ENCODE measurements at regions not wholly inside any gene's neighbourhood (a gene's known extent, or its start where the extent isn't known, plus 50 kb on each side); places are given as distances from the start of the nearest gene placed in this dataset.
"Not testable (repeated sequence)": the region's sequence is repeated elsewhere in the genome, so short reads cannot be mapped to it uniquely, and the experiment has no call there.

GRCh38 chr7:76859933-76860332, 172.2 kb downstream of the SPDYE17 start:
- H3K9me3 Mint-ChIP-seq (ENCODE audit: unreplicated experiment); H3K27ac Mint-ChIP-seq (ENCODE audit: low read depth, unreplicated experiment); H3K4me3 Mint-ChIP-seq (ENCODE audit: unreplicated experiment); POLR2A ChIA-PET; intact Hi-C loops (cut with micrococcal nuclease); H3K36me3 Mint-ChIP-seq (ENCODE audit: insufficient read depth, unreplicated experiment); BruUV-seq (replicated peaks); H3K4me1 Mint-ChIP-seq (ENCODE audit: insufficient read depth, unreplicated experiment); CTCF ChIA-PET; DNase-seq (ENCODE audit: unreplicated experiment): not testable (repeated sequence)
- peaks cover 73% of the 10 kb centered on the region for H3K27me3 Mint-ChIP-seq (ENCODE audit: insufficient read depth, unreplicated experiment)

- H3K27ac Mint-ChIP-seq (ENCODE audit: low read depth, unreplicated experiment); CTCF ChIA-PET; H3K4me1 Mint-ChIP-seq (ENCODE audit: insufficient read depth, unreplicated experiment); H3K4me3 Mint-ChIP-seq (ENCODE audit: unreplicated experiment); POLR2A ChIA-PET; intact Hi-C loops (cut with micrococcal nuclease); BruUV-seq (replicated peaks); H3K9me3 Mint-ChIP-seq (ENCODE audit: unreplicated experiment); H3K36me3 Mint-ChIP-seq (ENCODE audit: insufficient read depth, unreplicated experiment); DNase-seq (ENCODE audit: unreplicated experiment): not testable (repeated sequence)
- H3K27me3 Mint-ChIP-seq (ENCODE audit: insufficient read depth, unreplicated experiment): peaks cover 50% of the 10 kb centered on the region
Observed at GRCh38 chr7:76854631-76855030, 177.5 kb downstream of the SPDYE17 start.

- H3K27me3 Mint-ChIP-seq (ENCODE audit: insufficient read depth, unreplicated experiment): peaks cover 45% of the 10 kb centered on the region
- H3K36me3 Mint-ChIP-seq (ENCODE audit: insufficient read depth, unreplicated experiment); H3K4me1 Mint-ChIP-seq (ENCODE audit: insufficient read depth, unreplicated experiment); H3K4me3 Mint-ChIP-seq (ENCODE audit: unreplicated experiment); intact Hi-C loops (cut with micrococcal nuclease); H3K27ac Mint-ChIP-seq (ENCODE audit: low read depth, unreplicated experiment); CTCF ChIA-PET; H3K9me3 Mint-ChIP-seq (ENCODE audit: unreplicated experiment); DNase-seq (ENCODE audit: unreplicated experiment); POLR2A ChIA-PET; BruUV-seq (replicated peaks): not testable (repeated sequence)
Observed at GRCh38 chr7:76852787-76853584, 179.2 kb downstream of the SPDYE17 start.

DNA sequence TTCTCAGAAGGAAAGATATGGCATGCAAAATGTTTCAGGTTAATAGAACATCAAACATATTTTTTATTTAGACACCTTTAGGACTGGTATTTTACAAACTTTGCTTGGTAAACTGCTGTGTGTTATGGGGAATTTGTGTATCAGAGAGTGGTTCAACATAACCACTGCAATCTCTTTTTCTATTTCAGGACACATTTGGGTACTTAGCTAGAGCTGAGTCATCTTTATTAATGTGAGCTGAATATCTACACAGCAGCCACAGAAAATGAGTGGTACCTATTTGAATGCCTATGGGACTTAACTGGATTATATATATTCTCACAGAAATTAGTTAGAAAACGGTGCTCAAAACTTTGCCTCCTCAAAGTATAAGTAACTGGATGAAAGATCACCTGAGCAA, 179.8 kb downstream of the SPDYE17 start:
- CTCF ChIA-PET; BruUV-seq (replicated peaks); H3K4me3 Mint-ChIP-seq (ENCODE audit: unreplicated experiment); intact Hi-C loops (cut with micrococcal nuclease); DNase-seq (ENCODE audit: unreplicated experiment); H3K36me3 Mint-ChIP-seq (ENCODE audit: insufficient read depth, unreplicated experiment); H3K4me1 Mint-ChIP-seq (ENCODE audit: insufficient read depth, unreplicated experiment); H3K9me3 Mint-ChIP-seq (ENCODE audit: unreplicated experiment); POLR2A ChIA-PET; H3K27ac Mint-ChIP-seq (ENCODE audit: low read depth, unreplicated experiment): not testable (repeated sequence)
- H3K27me3 Mint-ChIP-seq (ENCODE audit: insufficient read depth, unreplicated experiment): peaks cover 51% of the 10 kb centered on the region

DNA sequence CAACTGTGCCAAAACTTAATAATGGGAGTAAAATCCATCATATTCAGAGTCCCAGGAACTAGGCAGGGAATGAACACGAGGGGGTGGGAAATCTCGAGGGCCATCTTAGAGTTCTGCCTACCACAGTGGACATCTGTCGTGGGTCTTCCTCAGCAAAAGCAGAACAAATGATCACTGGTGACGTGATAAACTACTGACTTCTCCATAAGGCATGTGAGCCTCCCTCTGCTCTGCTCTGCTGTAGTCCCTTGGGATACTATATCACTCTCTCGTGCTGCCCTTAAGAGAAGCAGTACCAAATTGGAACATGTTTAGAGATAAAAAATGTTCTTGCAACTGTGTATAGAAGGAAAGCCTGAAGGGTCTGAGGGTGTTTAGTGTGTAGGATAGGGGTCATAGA, 180.5 kb downstream of the SPDYE17 start:
- BruUV-seq (replicated peaks); intact Hi-C loops (cut with micrococcal nuclease); POLR2A ChIA-PET; H3K4me3 Mint-ChIP-seq (ENCODE audit: unreplicated experiment); DNase-seq (ENCODE audit: unreplicated experiment); CTCF ChIA-PET; H3K36me3 Mint-ChIP-seq (ENCODE audit: insufficient read depth, unreplicated experiment); H3K27ac Mint-ChIP-seq (ENCODE audit: low read depth, unreplicated experiment); H3K9me3 Mint-ChIP-seq (ENCODE audit: unreplicated experiment); H3K4me1 Mint-ChIP-seq (ENCODE audit: insufficient read depth, unreplicated experiment): not testable (repeated sequence)
- H3K27me3 Mint-ChIP-seq (ENCODE audit: insufficient read depth, unreplicated experiment): peaks cover 47% of the 10 kb centered on the region

DNA sequence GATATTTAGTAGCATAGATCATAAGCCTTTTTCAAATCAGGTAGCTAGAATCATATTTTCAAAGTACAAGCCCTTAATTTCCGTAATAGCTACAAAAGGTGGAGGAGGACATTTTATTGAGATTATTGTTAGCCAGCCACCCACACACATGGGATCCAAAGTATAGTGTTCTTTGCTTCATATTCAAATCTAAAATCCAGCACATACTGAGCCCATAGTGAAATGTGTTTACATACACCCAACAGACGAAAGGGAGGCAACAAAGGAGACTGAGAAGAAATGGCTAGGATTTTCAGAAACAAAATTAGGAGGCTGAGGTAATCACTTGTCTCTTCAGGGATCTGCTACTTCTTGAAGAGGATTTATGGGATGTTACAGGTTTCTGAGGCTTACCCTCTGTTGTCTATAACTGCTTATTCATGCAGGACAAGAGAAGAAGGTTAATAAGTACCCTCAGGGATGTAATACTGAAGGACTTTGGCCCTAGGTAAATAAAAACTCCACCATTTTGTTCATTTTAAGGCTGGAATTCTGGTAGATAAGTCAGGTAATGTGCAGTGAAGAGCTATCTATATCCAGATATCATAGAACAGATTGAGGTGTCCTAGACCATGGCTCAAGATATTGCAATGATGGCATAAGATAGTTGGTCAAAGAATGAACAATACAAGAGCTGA, 182.1 kb downstream of the SPDYE17 start:
- not testable (repeated sequence) for H3K4me1 Mint-ChIP-seq (ENCODE audit: insufficient read depth, unreplicated experiment); BruUV-seq (replicated peaks); H3K4me3 Mint-ChIP-seq (ENCODE audit: unreplicated experiment)

DNA sequence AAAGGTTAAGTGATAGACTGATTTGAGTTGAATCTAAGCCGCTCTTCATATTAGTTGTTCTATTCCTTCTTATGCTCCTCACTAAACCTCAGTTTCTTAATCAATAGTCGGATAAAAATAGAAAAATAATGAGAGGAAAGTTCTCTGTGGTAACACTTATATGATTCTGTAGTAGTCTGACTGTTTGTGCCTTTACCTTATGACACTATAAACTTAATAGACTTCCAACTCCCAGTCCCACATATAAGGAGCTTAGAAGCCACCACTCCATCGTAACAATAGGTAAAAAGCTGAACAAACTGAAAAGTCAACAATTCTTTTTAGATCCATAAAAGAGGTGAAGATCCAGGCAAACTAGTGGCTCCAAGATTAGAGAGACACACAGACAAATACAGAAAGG, 192.3 kb downstream of the SPDYE17 start:
- intact Hi-C loops (cut with micrococcal nuclease); H3K4me3 Mint-ChIP-seq (ENCODE audit: unreplicated experiment); DNase-seq (ENCODE audit: unreplicated experiment); H3K27ac Mint-ChIP-seq (ENCODE audit: low read depth, unreplicated experiment); CTCF ChIA-PET; BruUV-seq (replicated peaks); H3K36me3 Mint-ChIP-seq (ENCODE audit: insufficient read depth, unreplicated experiment); H3K9me3 Mint-ChIP-seq (ENCODE audit: unreplicated experiment); H3K4me1 Mint-ChIP-seq (ENCODE audit: insufficient read depth, unreplicated experiment); POLR2A ChIA-PET: not testable (repeated sequence)
- H3K27me3 Mint-ChIP-seq (ENCODE audit: insufficient read depth, unreplicated experiment): peaks cover 29% of the 10 kb centered on the region

More for the DNA sequence above, 182.1 kb downstream of the SPDYE17 start:
- H3K9me3 Mint-ChIP-seq (ENCODE audit: unreplicated experiment); intact Hi-C loops (cut with micrococcal nuclease); CTCF ChIA-PET; H3K27ac Mint-ChIP-seq (ENCODE audit: low read depth, unreplicated experiment); DNase-seq (ENCODE audit: unreplicated experiment); POLR2A ChIA-PET; H3K36me3 Mint-ChIP-seq (ENCODE audit: insufficient read depth, unreplicated experiment): not testable (repeated sequence)
- H3K27me3 Mint-ChIP-seq (ENCODE audit: insufficient read depth, unreplicated experiment): peaks cover 31% of the 10 kb centered on the region

DNA sequence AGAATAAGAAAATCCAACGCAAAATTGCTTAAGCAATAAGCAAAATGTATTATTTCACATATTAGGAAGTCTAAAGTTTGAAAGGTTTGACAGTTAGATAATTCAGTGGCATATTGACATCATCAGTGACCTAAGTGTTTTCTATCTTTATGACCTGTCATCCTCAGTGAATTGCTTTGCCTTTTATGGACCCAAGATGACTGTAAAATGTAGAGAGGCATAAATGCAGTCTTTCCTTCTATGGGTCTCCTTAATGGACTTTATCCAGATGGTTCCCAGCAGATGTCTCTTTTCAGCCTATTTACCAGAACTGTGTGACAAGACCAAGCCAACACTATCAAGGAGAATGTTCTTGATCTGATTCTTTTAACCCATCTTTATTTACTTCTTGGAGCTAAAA, 192.9 kb downstream of the SPDYE17 start:
- H3K4me1 Mint-ChIP-seq (ENCODE audit: insufficient read depth, unreplicated experiment); CTCF ChIA-PET; H3K9me3 Mint-ChIP-seq (ENCODE audit: unreplicated experiment); intact Hi-C loops (cut with micrococcal nuclease); DNase-seq (ENCODE audit: unreplicated experiment); H3K4me3 Mint-ChIP-seq (ENCODE audit: unreplicated experiment); H3K36me3 Mint-ChIP-seq (ENCODE audit: insufficient read depth, unreplicated experiment); BruUV-seq (replicated peaks); POLR2A ChIA-PET; H3K27ac Mint-ChIP-seq (ENCODE audit: low read depth, unreplicated experiment): not testable (repeated sequence)
- H3K27me3 Mint-ChIP-seq (ENCODE audit: insufficient read depth, unreplicated experiment): peaks cover 29% of the 10 kb centered on the region

- H3K4me1 Mint-ChIP-seq (ENCODE audit: insufficient read depth, unreplicated experiment); H3K4me3 Mint-ChIP-seq (ENCODE audit: unreplicated experiment): not testable (repeated sequence)
Observed at GRCh38 chr7:76838357-76838756, 193.8 kb downstream of the SPDYE17 start.

More at GRCh38 chr7:76838357-76838756, 193.8 kb downstream of the SPDYE17 start:
- H3K36me3 Mint-ChIP-seq (ENCODE audit: insufficient read depth, unreplicated experiment); POLR2A ChIA-PET; BruUV-seq (replicated peaks); H3K27ac Mint-ChIP-seq (ENCODE audit: low read depth, unreplicated experiment); CTCF ChIA-PET; H3K9me3 Mint-ChIP-seq (ENCODE audit: unreplicated experiment); intact Hi-C loops (cut with micrococcal nuclease); DNase-seq (ENCODE audit: unreplicated experiment): not testable (repeated sequence)
- H3K27me3 Mint-ChIP-seq (ENCODE audit: insufficient read depth, unreplicated experiment): peaks cover 29% of the 10 kb centered on the region

All from MCF 10A (cell line).